Cardiac fibroblast (primary cell): ENCODE measurements at regions not wholly inside any gene's neighbourhood (a gene's known extent, or its start where the extent isn't known, plus 50 kb on each side); places are given as distances from the start of the nearest gene placed in this dataset.
A peak's percentile ranks its signal among the peaks of the same experiment; 100 is the strongest.

Source experiments
- DNase-seq, 2 donors: peaks; one replicate each; pipeline versions ENCODE4 v3.0.0 to v3.0.0-alpha.2; 2010; ENCODE audit warnings: low read depth in 2 of 2
- H3K4me3 ChIP-seq, 2 donors: replicated peaks in 1 of 2; 1 replicate in 1 of 2; 2 replicates in 1 of 2; pipeline ENCODE4 v1.5.1; 2011; ENCODE audit warnings: low read depth in 2 of 2, low read length in 2 of 2, mild to moderate bottlenecking in 2 of 2, moderate library complexity in 1 of 2
- TF ChIP-seq, protein P1 (sequence below): IDR thresholded peaks from one replicate; pipeline ENCODE4 v1.5.1; 2011; ENCODE audit warnings: low read depth, mild to moderate bottlenecking, low read length, inconsistent platforms

DNA sequence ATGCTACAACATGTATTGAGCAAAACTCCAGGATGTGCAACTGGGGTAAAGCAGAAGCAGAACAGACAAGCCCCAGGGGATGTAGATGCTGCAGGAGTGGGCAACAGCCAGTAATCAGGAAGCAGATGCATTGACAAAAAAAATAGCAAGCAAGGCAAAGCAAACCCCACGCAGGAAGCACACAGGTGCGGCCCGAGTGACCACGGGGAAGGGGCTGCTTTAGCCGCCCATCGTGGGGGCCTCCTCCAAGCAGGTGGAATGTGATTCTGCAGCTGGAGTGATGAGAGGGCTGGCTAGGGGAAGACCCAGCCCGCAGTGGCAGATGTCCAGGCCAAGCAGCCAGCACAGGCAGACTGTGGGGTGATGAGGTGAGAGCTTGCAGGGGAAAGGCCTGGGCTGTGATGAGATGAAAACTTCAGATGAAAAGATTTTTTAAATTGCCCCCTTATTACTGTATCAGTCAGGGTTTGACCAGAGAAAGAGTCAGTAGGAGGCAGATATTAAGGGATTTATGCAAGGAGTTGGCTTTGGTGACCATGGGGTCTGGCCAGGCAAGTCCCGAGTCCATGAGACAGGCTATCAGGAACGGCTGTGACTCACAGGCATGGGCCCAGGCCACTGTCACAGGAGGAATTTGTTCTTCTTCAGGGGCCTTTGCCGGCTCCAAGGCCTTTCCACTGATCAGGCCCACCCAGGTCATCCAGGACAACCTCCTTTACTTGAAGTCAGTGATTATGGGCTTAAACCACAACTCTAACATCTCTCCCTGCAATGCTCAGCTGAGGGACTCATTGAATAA, 207.6 kb downstream of the ANKRD60 start:
- TF ChIP-seq, protein P1, sequence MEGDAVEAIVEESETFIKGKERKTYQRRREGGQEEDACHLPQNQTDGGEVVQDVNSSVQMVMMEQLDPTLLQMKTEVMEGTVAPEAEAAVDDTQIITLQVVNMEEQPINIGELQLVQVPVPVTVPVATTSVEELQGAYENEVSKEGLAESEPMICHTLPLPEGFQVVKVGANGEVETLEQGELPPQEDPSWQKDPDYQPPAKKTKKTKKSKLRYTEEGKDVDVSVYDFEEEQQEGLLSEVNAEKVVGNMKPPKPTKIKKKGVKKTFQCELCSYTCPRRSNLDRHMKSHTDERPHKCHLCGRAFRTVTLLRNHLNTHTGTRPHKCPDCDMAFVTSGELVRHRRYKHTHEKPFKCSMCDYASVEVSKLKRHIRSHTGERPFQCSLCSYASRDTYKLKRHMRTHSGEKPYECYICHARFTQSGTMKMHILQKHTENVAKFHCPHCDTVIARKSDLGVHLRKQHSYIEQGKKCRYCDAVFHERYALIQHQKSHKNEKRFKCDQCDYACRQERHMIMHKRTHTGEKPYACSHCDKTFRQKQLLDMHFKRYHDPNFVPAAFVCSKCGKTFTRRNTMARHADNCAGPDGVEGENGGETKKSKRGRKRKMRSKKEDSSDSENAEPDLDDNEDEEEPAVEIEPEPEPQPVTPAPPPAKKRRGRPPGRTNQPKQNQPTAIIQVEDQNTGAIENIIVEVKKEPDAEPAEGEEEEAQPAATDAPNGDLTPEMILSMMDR: no peak
- no peak for DNase-seq

DNA sequence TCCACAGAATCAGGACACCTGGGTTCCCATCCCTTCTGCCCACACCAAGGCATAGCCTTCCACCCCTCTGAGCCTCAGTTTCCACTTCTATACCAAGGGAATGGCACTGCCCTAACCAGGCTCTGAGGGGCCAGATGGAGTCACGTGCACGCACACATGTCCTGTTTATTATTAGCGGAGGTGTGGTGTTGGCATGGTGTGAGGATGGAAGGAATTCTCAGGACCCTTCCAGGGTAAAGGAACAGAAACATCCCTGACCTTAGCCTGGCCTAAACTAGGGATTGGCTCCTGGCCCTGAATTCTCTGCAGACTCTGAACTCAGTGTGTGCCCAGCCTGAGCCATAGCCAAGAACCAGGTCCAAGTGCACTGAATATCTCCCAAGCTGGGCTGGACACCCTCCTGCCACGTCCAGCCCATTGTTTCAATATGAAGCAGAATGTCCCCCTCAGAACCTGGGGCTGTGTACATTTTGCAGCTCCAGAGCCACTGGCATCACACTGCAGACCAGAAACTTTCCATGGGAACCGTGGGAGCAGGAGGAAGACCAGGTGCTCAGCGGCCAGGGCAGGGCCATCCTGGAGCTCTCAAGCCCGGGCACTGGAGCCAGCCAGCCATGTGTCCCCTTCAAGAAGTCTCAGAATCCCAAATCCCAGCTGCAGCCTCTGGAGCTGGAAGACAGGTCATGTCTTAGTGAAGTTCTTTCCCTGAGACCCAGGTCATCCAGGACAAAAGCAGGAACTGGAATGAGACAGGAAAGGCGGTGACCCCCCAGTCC, 208.4 kb downstream of the ANKRD60 start:
- no peak for DNase-seq
- TF ChIP-seq, protein P1: no peak
- H3K4me3 ChIP-seq: no peak overlapping the region

More for the DNA sequence above, 207.6 kb downstream of the ANKRD60 start:
- H3K4me3 ChIP-seq: no peak overlapping the region

DNA sequence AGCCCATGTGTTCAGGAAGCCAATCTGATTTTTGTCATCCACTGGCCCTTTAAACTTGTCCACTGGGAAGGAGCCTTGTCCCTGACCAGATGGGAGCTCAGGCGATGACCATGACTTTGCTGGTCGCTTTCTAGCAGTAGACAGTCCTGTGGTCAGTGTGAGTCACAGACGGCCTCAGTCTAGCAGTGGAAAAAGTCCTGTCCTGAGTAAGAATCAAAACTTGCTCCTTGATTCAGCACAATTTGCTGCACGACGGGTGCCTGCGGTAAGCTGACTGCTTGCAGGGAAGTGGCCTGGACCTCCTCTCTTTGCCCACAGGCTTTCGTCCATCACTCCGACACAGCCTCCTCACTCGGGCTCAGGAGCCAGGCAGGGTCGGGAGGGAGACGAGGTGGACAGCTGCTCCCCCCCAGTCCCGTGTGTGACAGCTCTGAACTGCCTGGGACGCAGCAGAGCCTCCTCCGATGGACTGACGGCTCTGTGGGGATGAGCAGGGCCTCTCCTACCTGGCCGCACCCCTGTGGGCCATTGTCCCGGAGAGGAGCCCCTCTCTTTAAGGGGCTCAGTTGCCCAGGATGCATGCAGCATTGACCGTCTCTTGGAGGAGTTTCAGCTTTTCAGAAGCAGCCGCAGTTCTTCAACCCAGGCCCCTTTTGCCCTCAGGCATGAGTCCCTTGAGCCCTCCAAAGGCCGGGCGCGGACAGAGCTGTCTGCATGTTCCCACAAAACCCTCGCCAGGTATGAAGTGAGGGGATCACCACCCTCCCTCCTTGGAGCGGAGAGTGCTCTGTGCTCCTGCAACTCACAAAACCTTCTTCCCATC, 209.2 kb downstream of the ANKRD60 start:
- DNase-seq: peak in 1 of 2 donors; percentile 9
- no peak overlapping the region for H3K4me3 ChIP-seq
- TF ChIP-seq, protein P1: no peak

DNA sequence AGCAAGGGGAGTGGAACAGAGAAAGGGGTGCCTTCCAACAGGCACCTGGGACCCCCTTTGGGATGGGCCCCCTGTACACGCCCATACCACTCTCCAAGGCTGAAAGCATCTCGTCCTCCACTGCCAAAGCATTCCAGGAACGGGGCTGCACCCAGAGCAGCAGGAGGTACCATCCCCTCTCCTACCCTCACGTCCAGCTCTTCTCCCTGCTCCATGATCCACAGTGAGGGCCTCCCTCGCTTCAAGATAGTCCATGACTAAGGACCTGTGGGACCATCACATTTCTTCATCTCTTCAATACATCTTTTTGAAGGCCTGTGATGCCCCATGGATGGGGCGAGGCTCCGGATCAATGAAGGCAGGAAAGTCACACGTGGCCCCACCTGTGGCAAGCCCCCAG, 209.9 kb downstream of the ANKRD60 start:
- no peak overlapping the region for H3K4me3 ChIP-seq
- TF ChIP-seq, protein P1: no peak
- no peak for DNase-seq

DNA sequence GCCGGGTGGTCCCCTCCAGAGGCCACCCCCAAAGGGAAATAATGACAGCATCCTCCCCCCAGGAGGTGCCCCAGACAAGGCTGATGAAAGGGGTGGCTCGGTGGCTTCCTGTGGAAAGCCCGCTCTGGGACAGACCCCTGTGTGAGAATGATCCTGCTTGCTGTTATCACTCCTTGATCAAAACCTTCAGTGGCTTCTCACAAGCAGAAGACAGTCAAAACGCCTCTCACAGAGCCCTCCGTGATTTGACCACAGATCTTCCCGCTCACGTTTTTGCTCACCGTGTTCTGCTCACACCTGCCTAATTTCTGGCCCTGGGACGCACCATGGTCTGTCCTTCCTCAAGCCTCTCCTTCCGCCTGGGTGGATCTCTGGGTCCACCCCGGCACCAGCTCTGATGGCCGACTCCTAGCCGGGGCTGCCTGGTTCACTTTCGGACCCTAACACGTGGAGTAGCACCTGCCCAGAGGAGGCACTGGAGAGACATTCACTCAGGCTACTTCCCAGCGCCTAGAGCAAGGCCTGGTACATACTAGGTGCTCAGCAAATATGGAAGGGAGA, 210.4 kb downstream of the ANKRD60 start:
- H3K4me3 ChIP-seq: no peak overlapping the region
- DNase-seq: no peak
- TF ChIP-seq, protein P1: no peak

DNA sequence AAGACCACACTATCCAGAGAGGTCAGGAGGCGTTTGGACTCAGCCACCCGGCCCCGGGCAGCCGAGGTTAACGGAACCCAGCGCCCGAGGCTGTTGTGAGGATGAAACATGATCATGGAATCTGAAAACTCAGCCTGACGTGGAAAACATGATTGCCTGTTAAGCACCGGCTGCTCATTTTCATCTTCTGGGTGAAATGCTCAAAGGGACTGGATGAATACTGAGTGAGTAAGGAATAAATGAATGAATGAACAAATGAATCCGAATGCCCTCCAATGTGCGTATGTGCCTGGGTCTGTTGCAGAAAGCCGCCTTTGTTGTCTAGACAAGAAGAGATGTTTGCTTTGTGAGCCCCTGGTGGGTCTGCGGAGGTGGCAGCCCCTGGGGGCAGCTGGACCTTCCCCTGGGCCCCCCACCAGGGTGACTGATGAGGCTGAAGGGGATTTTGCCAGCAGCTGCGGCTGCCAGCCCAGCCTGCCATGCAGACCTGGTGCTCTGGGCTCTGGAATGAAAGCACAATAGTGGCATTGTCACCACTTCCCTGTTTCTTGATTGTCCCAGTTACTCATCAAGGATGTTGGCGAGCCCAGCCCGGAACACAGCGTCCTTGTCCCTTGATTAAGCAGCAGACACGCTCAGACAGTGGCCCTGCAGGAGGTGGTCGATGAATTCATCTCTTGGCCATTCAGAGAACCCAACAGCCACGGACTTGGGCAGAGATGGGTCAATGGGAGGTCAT, 211.1 kb downstream of the ANKRD60 start:
- no peak for DNase-seq
- TF ChIP-seq, protein P1: no peak

More for the DNA sequence above, 211.1 kb downstream of the ANKRD60 start:
- H3K4me3 ChIP-seq: no peak overlapping the region
